Activated CD8-positive, alpha-beta memory T cell treated with anti-CD3 and anti-CD28 coated beads, Interleukin-2, amount 50 U/mL, for 24 hours (primary cell): ENCODE measurements at regions not wholly inside any gene's neighbourhood (a gene's known extent, or its start where the extent isn't known, plus 50 kb on each side); places are given as distances from the start of the nearest gene placed in this dataset.

Source experiments
- DNase-seq: peaks from one replicate; pipeline ENCODE4 v3.0.0-alpha.2; 2020; ENCODE audit errors: extremely low read depth

DNA sequence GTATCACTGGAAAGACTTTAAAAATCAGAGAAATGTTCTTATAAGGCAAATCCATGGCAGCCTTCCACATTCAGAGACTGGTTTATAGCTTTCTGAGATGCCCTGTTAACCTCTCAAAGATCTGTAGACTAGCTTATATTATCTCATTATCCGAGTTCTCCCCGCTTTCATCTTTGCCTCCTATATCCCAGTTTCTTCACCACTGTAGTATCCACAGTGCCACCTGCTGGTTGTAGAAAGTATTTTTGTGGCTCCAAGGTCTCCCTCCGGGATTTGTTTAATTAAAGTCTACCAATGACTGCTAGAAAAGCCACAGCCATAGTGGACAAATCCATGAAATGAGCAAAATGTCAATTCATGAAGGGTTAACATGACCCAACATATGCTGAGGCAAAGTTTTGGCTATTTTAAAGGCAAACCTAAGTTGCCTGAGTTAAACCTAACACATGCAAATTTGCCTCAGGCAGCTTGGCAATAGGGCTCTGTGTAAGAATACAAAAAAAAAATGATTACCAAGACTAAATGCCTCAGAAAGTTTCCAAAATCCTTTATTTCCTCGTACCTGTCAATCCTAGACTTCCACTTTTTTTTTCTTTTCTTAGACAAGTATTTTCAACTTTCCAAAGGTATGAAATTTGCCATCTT lies 218.8 kb upstream of the BMP4 start:
- DNase-seq, result peak; percentile 19

DNA sequence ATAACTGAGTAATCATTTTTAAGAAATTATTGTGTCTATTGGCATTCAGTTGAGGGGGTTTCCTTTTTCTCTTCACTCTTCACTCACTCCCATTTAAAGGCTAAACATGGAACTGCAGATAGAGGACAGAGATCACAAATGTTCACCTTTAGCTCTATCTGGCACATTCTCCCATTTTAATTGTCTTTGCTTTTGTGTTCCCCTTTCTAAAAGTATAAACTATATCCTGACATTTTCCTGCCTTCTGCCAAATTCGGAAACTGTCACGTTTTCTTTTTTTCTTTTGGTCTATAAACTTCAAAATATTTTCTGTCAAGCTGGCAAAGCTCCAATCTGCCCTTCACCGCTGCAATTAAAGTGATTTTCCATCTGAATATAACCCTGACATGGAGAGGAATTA lies 219.8 kb upstream of the CDKN3 start:
- DNase-seq, result no peak

DNA sequence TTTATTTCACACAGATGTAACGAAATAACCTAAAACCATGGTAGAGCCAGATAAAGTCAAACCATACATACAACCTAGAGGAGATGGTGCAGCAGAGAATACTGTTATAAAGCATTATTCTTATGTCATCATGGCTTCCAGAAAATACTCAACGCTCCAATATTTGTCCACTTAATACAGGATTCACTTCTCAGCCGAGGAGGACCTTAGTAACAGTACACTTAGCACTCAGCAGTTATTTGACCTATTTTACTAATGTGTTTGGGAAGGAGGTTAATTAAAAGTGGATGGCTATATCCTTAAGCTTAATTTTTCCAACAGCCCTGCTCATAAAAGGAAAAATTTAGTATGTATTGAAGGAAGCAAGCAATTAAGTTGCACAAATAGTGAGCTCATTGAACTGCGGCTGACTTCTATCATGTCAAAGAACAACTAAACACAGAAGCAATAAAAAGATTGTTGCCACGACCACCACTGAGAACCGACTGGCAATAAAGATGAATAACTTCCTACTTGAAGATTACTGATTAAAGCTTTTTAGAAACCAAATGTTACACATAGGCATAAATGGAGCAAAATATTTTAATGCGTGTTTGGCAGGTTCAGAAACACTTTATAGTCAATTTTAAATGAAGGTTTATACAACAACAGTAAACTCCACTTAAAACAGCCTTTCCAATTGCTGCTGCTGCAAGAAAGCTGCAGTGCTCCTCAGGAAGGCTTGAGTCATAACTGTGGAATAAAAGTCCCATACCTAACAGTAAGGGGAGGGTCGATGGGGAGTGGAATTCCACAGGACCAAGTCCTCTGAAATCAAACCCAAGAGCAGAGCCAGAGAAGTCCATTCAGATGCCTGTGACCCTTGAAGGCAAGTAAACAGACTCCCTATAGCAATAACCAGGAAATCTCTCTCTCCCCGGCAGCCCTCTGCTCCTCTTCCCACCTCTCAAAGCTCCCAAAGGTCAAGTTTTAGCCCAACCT lies 218.9 kb upstream of the CDKN3 start:
- DNase-seq, result no peak

DNA sequence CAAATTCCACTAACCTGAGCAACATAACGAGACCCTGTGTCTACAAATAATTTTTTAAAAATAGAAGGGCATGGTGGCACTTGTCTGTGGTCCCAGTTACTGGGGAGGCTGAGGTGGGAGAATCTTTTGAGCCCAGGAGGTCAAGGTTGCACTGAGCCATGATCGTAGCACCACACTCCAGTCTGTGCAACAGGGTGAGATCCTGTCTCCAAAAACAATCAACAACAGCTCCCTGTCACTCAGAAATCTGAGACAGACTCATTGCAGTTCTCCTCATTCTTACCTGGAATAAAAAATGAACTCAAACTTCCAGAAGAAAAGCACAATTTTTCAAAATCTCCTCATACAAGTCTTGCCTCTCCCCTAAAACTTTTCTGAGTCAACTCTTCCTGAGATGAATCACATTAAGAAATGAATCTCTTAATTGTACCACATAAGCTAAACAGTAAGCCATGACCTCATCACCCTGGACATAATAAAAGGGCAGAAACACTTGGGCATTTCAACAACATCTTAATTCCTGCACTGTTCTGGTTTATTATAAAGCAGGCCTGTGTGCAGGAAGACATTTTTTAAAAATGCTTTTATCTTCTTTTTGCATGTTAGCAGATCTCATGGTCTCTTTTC lies 214.3 kb upstream of the CDKN3 start:
- DNase-seq, result no peak

GRCh38 chr14:54186821-54187763 lies 209.7 kb upstream of the CDKN3 start:
- no peak for DNase-seq

DNA sequence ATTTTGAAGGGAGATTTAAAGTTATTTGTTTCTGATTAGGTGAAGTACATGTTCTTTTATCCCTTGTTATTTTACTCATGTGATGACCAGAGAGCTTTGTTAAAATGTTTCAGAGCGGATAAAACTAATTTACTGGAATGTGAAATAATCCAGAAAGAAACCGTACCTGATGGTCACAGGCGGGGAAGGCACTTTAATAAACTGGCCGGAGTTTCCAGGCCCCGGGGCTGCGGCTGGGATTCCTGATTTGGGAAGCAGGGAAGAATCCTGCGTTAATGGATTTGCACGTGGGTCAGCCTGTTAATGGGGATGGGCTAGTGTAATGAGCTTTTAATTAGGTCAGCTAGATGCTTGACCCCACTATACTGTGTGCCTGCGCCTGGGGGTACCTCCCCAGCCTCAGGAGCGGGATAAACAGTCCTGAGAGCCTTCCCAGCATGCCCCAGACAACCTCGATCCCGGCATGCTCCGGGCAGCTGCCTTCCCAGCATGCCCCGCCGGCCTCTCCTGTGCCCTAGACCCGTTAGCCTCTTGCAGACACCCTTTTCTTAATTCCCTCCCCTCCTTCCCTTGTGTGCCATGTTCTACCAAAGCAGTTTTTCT lies 208.6 kb upstream of the CDKN3 start:
- no peak for DNase-seq

- no peak for DNase-seq
Measured at GRCh38 chr14:54189333-54189732, 207.5 kb upstream of the CDKN3 start.

DNA sequence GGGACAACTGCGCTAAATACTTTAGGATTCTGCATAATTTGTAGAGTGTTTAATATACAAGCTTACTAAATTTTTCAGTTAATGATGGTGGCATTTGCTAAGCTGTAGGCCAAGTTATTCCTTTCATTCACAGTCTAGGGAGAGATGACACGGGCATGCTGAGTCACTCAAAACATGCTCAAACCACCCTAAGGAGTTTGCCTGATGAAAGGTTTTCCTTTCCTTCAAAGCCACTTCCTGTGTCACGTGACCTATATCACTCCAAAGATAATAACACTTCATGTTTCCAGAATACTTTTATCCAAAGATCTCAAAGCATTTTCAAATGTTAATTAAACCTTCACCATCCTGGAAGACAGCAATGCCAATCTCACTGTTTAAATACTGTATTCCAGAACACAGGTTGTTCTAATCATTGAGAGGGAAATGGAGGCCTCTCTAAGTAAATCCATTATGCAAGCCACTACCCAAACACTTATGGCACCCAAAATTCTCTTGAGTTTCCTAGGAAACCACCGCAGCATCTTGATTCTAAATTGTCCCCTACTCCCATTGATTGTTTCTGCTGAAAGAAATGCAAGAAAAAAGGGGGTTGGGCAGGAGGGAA lies 207.0 kb upstream of the CDKN3 start:
- DNase-seq, result no peak

DNA sequence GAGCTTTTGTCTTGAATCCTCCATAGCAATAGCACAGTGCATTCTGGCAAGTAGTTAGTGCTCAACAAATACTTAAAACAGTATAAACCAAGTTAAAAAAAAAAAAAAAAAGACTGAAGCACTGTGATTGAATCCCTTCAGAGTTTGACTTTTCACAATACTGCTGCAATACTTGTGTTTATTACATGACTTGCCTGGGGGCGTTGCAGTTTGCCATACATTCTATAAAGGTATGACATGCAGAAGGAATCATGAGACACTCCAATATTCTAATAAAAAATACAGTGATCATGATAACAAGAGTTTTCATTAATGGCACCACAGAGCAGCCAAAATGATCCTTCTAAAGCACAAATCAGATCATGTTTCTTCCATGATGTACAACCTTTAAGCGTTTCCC lies 205.0 kb upstream of the CDKN3 start:
- DNase-seq, result no peak

- DNase-seq, result no peak
Measured at GRCh38 chr14:54192610-54193009, 204.2 kb upstream of the CDKN3 start.

GRCh38 chr14:54193871-54194270 lies 202.9 kb upstream of the CDKN3 start:
- DNase-seq, result no peak

DNA sequence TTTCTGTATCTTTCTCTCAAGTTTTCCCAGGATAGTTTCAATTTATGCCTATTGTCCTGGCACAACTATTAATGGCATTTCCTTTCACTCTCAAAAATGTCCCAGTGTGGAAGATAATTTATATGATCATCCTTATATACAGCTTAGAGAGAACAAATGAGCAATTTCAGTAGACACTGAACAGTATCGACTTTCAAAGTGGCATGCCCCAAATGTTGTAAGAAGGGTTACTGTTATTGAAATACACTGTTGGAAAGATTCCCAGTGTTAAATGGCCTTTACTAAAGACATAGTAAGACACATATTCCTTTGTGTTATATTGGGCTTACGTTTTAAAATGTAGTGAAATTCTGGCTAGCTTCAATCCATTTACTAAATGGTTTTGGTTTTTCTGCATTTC lies 202.3 kb upstream of the CDKN3 start:
- no peak for DNase-seq

- DNase-seq, result no peak
Measured at GRCh38 chr14:54197369-54197768, 199.4 kb upstream of the CDKN3 start.

GRCh38 chr14:54200726-54201125 lies 196.1 kb upstream of the CDKN3 start:
- DNase-seq, result no peak

DNA sequence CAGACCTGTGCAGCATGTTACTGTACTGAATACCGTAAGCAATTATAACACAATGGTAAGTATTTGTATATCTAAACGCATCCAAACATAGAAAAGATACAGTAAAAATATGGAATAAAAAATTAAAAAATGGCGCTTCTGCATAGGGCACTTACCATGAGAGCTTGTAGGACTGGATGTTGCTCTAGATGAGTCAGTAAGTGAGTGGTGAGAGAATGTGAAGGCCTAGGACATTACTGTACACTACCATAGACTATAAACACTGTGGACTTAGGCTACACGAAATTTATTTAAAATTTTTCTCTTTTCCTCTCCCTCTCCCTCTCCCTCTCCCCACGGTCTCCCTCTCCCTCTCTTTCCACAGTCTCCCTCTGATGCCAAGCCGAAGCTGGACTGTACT lies 194.5 kb upstream of the CDKN3 start:
- DNase-seq, result no peak

- DNase-seq, result no peak
Measured at GRCh38 chr14:54206516-54206915, 190.3 kb upstream of the CDKN3 start.

GRCh38 chr14:54207075-54207474 lies 189.7 kb upstream of the CDKN3 start:
- DNase-seq, result no peak

DNA sequence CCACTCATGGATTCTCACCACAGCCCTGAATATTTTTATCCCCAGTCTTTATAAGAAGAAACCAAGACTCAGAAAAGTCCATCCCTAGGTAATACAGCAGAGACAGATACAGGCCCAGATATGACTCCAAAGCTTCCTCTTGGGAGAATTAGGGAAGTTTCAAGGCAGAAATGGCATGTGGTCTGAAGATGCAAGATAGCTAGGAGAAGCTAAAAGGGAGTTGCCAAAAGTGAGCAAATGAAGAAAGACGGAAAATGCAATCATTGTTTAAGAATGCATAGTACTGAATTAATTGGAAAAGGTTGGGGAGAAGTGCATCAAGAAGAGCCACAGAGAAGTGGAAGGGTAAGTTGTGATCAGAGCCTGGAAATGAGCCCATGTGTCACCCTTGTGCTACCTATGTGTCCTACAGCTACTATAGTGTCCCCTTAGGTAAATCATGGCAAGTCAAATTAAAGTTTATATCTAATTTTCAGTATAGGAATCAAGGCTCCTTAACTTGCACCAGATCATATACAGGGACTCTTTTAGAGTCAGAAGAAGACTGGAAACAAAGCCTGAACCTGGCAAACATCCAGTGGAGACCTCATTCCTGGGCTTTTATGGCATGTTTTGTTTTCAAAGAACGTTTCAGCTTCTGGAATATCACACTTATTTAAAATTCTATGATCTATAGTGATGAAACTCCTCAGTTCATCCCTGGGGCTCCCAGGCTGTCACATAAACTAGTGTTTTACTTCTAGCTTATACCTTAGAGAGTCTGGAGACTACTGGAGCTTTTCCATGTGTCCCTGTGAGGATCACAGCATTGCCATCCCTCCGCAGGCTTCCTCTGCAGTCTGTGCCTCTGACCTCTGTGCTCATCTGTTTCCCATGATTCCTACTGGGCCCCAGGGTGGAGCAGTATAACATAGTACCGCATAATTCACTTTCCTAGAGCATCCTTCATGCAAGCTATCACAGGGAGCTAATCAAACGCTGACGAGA lies 189.0 kb upstream of the CDKN3 start:
- no peak for DNase-seq

- DNase-seq, result no peak
Measured at GRCh38 chr14:54208751-54209150, 188.1 kb upstream of the CDKN3 start.
